ENCODE measurements at regions not wholly inside any gene's neighbourhood (a gene's known extent, or its start where the extent isn't known, plus 50 kb on each side); places are given as distances from the start of the nearest gene placed in this dataset.

- no peak for TF ChIP-seq AFF1 (IDR thresholded peaks at IDR 0.05; ENCODE audit: low read depth in 1 of 2, partially characterized antibody in 2 of 2)
These were observed 1012.4 kb downstream of the CDH18 start (continued) for GRCh38 chr5:18975624-18976023.

GRCh38 chr5:18977880-18978279 is 1010.1 kb downstream of the CDH18 start:
- Histone ChIP-seq H3K36me3 (ENCODE audit: control insufficient read depth, insufficient read depth, low read length) (no peaks in the 10 kb centered on the region), H3K27ac (ENCODE audit: extremely low read depth, low read depth, low read length) (no peak overlapping the region), H3K9me3 (replicated peaks; ENCODE audit: control insufficient read depth, insufficient read depth, low read depth, low read length) (no peaks in the 10 kb centered on the region), H2AFZ (ENCODE audit: low read depth, low read length) (no peak overlapping the region), H3K4me3 (no peak overlapping the region), H3K4me2 (ENCODE audit: insufficient read depth, low read length) (no peak overlapping the region), H3K9ac (ENCODE audit: insufficient read depth in 1 of 2, low read depth in 2 of 2, low read length in 2 of 2) (no peak overlapping the region), H3K9me1 (ENCODE audit: control insufficient read depth, insufficient read depth, low read length) (no peaks in the 10 kb centered on the region), H3K79me2 (ENCODE audit: control insufficient read depth, insufficient read depth, low read length) (no peaks in the 10 kb centered on the region), H3K4me1 (replicated peaks in 1 of 2; ENCODE audit: control insufficient read depth in 2 of 2, insufficient read depth in 2 of 2, low read length in 2 of 2) (no peaks in the 10 kb centered on the region), H3K27me3 (ENCODE audit: control insufficient read depth in 2 of 2, insufficient read depth in 2 of 2, low read length in 2 of 2) (no peaks in the 10 kb centered on the region), H4K20me1 (replicated peaks; ENCODE audit: control insufficient read depth, insufficient read depth, low read length) (no peaks in the 10 kb centered on the region)
- WGBS (ENCODE audit: insufficient coverage, low coverage, missing lambda C conversion rate), result 35% methylated on average over 1 of the region's 1 CpG
- CTCF ChIA-PET (ENCODE audit: low intra/inter-chr PET ratio), result no interaction called here
- DNase-seq (ENCODE audit: extremely low read depth in 1 of 4, low spot score in 3 of 4) (no peak), ATAC-seq (no peak), FAIRE-seq (no peak)
- no TSS peak for BruUV-seq (replicated peaks)
- in situ Hi-C loops (cut with MboI), result no loop called here
- POLR2A ChIA-PET, result no interaction called here
- TF ChIP-seq C11orf30 (IDR thresholded peaks at IDR 0.05; ENCODE audit: low read depth) (peak; percentile 64), ZNF316 (IDR thresholded peaks at IDR 0.05) (peak; percentile 80), ETV1 (tag; conservative IDR thresholded peaks at IDR 0.05; ENCODE audit: low read depth) (no peak), MAFF (IDR thresholded peaks at IDR 0.05; ENCODE audit: low read length) (peak; percentile 49), MAFG (tag; conservative IDR thresholded peaks at IDR 0.05) (peak; percentile 45; the same call in 1 of the 2 replicates), ZNF75A (CRISPR knock-in tag; IDR thresholded peaks at IDR 0.05) (no peak), BRD4 (IDR thresholded peaks at IDR 0.05) (no peak), MAFK (IDR thresholded peaks at IDR 0.05; ENCODE audit: low read length) (peak; percentile 32; the same call in 1 of the 2 replicates), ZNF766 (CRISPR knock-in tag; conservative IDR thresholded peaks at IDR 0.05) (no peak), ZC3H4 (CRISPR knock-in tag; IDR thresholded peaks at IDR 0.05; ENCODE audit: borderline replicate concordance) (no peak)
- intact Hi-C loops (cut with micrococcal nuclease), result no loop called here
